ENCODE measurements at regions not wholly inside any gene's neighbourhood (a gene's known extent, or its start where the extent isn't known, plus 50 kb on each side); places are given as distances from the start of the nearest gene placed in this dataset.
"Not testable (repeated sequence)": the region's sequence is repeated elsewhere in the genome, so short reads cannot be mapped to it uniquely, and the experiment has no call there.

GRCh38 chr14:53735916-53736315, 220.7 kb downstream of the BMP4 start:
- CTCF ChIA-PET: no interaction called here
- no peak overlapping the region for H3K4me3 Mint-ChIP-seq
- H3K9me3 Mint-ChIP-seq: no peaks in the 10 kb centered on the region
- H3K27me3 Mint-ChIP-seq: no peaks in the 10 kb centered on the region
- POLR2A ChIA-PET: no interaction called here
- no peaks in the 10 kb centered on the region for H3K36me3 Mint-ChIP-seq (ENCODE audit: low read depth)
- DNase-seq: no peak
- no peak overlapping the region for H3K27ac Mint-ChIP-seq
- no peaks in the 10 kb centered on the region for H3K4me1 Mint-ChIP-seq

GRCh38 chr14:53723221-53723620, 233.4 kb downstream of the BMP4 start:
- H3K9me3 Mint-ChIP-seq: no peaks in the 10 kb centered on the region
- no peak for DNase-seq
- no peaks in the 10 kb centered on the region for H3K4me1 Mint-ChIP-seq
- POLR2A ChIA-PET: no interaction called here
- no peaks in the 10 kb centered on the region for H3K36me3 Mint-ChIP-seq (ENCODE audit: low read depth)
- CTCF ChIA-PET: no interaction called here
- no peak overlapping the region for H3K4me3 Mint-ChIP-seq
- H3K27me3 Mint-ChIP-seq: no peaks in the 10 kb centered on the region
- no peak overlapping the region for H3K27ac Mint-ChIP-seq

- H3K4me1 Mint-ChIP-seq: no peaks in the 10 kb centered on the region
These were observed 237.1 kb downstream of the BMP4 start for GRCh38 chr14:53719536-53719935.

GRCh38 chr14:53716578-53716977, 240.0 kb downstream of the BMP4 start:
- POLR2A ChIA-PET: no interaction called here

More at GRCh38 chr14:53719536-53719935, 237.1 kb downstream of the BMP4 start:
- Mint-ChIP-seq H3K27ac (no peak overlapping the region), H3K9me3 (no peaks in the 10 kb centered on the region), H3K27me3 (no peaks in the 10 kb centered on the region), H3K36me3 (ENCODE audit: low read depth) (no peaks in the 10 kb centered on the region), H3K4me3 (no peak overlapping the region)
- CTCF ChIA-PET: no interaction called here
- POLR2A ChIA-PET: no interaction called here
- no peak for DNase-seq

GRCh38 chr14:53715193-53715721, 241.4 kb downstream of the BMP4 start:
- H3K27ac Mint-ChIP-seq: no peak overlapping the region
- no peaks in the 10 kb centered on the region for H3K27me3 Mint-ChIP-seq
- ChIA-PET POLR2A (no interaction called here), CTCF (no interaction called here)
- H3K36me3 Mint-ChIP-seq (ENCODE audit: low read depth): no peaks in the 10 kb centered on the region
- no peaks in the 10 kb centered on the region for H3K4me1 Mint-ChIP-seq
- no peaks in the 10 kb centered on the region for H3K9me3 Mint-ChIP-seq
- H3K4me3 Mint-ChIP-seq: no peak overlapping the region
- DNase-seq: no peak

More at GRCh38 chr14:53716578-53716977, 240.0 kb downstream of the BMP4 start:
- DNase-seq: no peak
- H3K4me3 Mint-ChIP-seq: no peak overlapping the region
- H3K4me1 Mint-ChIP-seq: no peaks in the 10 kb centered on the region
- CTCF ChIA-PET: no interaction called here
- no peak overlapping the region for H3K27ac Mint-ChIP-seq
- no peaks in the 10 kb centered on the region for H3K36me3 Mint-ChIP-seq (ENCODE audit: low read depth)
- no peaks in the 10 kb centered on the region for H3K9me3 Mint-ChIP-seq
- H3K27me3 Mint-ChIP-seq: no peaks in the 10 kb centered on the region

- no peak overlapping the region for H3K4me3 Mint-ChIP-seq
- ChIA-PET CTCF (no interaction called here), POLR2A (no interaction called here)
- H3K36me3 Mint-ChIP-seq (ENCODE audit: low read depth): no peaks in the 10 kb centered on the region
- no peak for DNase-seq
- H3K4me1 Mint-ChIP-seq: no peaks in the 10 kb centered on the region
- no peak overlapping the region for H3K27ac Mint-ChIP-seq
- H3K9me3 Mint-ChIP-seq: no peaks in the 10 kb centered on the region
- no peaks in the 10 kb centered on the region for H3K27me3 Mint-ChIP-seq
These were observed 242.0 kb downstream of the BMP4 start for GRCh38 chr14:53714495-53715192.

GRCh38 chr14:53712901-53713300, 243.7 kb downstream of the BMP4 start:
- H3K4me3 Mint-ChIP-seq; CTCF ChIA-PET; H3K9me3 Mint-ChIP-seq; POLR2A ChIA-PET; H3K27me3 Mint-ChIP-seq; H3K27ac Mint-ChIP-seq; H3K4me1 Mint-ChIP-seq; H3K36me3 Mint-ChIP-seq (ENCODE audit: low read depth); DNase-seq: not testable (repeated sequence)

- ChIA-PET CTCF (no interaction called here), POLR2A (no interaction called here)
- no peak for DNase-seq
- H3K36me3 Mint-ChIP-seq (ENCODE audit: low read depth): no peaks in the 10 kb centered on the region
- H3K27me3 Mint-ChIP-seq: no peaks in the 10 kb centered on the region
- H3K27ac Mint-ChIP-seq: no peak overlapping the region
- H3K4me1 Mint-ChIP-seq: no peaks in the 10 kb centered on the region
- H3K4me3 Mint-ChIP-seq: no peak overlapping the region
- H3K9me3 Mint-ChIP-seq: no peaks in the 10 kb centered on the region
These were observed 245.4 kb downstream of the BMP4 start for GRCh38 chr14:53711205-53711604.

GRCh38 chr14:53710615-53711014, 246.0 kb downstream of the BMP4 start:
- Mint-ChIP-seq H3K27me3 (no peaks in the 10 kb centered on the region), H3K4me1 (no peaks in the 10 kb centered on the region), H3K4me3 (no peak overlapping the region), H3K27ac (no peak overlapping the region), H3K36me3 (ENCODE audit: low read depth) (no peaks in the 10 kb centered on the region), H3K9me3 (no peaks in the 10 kb centered on the region)
- no peak for DNase-seq
- ChIA-PET CTCF (no interaction called here), POLR2A (no interaction called here)

GRCh38 chr14:53709381-53709780, 247.2 kb downstream of the BMP4 start:
- ChIA-PET POLR2A (no interaction called here), CTCF (no interaction called here)
- no peaks in the 10 kb centered on the region for H3K9me3 Mint-ChIP-seq
- no peak overlapping the region for H3K4me3 Mint-ChIP-seq
- H3K27me3 Mint-ChIP-seq: no peaks in the 10 kb centered on the region
- no peaks in the 10 kb centered on the region for H3K4me1 Mint-ChIP-seq
- no peak overlapping the region for H3K27ac Mint-ChIP-seq
- no peak for DNase-seq
- no peaks in the 10 kb centered on the region for H3K36me3 Mint-ChIP-seq (ENCODE audit: low read depth)

- no peak overlapping the region for H3K4me3 Mint-ChIP-seq
These were observed 253.2 kb downstream of the BMP4 start for GRCh38 chr14:53703457-53703856.

GRCh38 chr14:53701108-53701875, 255.3 kb downstream of the BMP4 start:
- ChIA-PET POLR2A (no interaction called here), CTCF (no interaction called here)
- no peaks in the 10 kb centered on the region for H3K27me3 Mint-ChIP-seq
- H3K27ac Mint-ChIP-seq: no peak overlapping the region
- no peak overlapping the region for H3K4me3 Mint-ChIP-seq
- H3K36me3 Mint-ChIP-seq (ENCODE audit: low read depth): no peaks in the 10 kb centered on the region
- DNase-seq: no peak
- H3K4me1 Mint-ChIP-seq: no peaks in the 10 kb centered on the region
- H3K9me3 Mint-ChIP-seq: no peaks in the 10 kb centered on the region

More at GRCh38 chr14:53703457-53703856, 253.2 kb downstream of the BMP4 start:
- H3K9me3 Mint-ChIP-seq: no peaks in the 10 kb centered on the region
- no peaks in the 10 kb centered on the region for H3K4me1 Mint-ChIP-seq
- no peak for DNase-seq
- H3K36me3 Mint-ChIP-seq (ENCODE audit: low read depth): no peaks in the 10 kb centered on the region
- ChIA-PET CTCF (no interaction called here), POLR2A (no interaction called here)
- no peaks in the 10 kb centered on the region for H3K27me3 Mint-ChIP-seq
- no peak overlapping the region for H3K27ac Mint-ChIP-seq

- DNase-seq: no peak
- H3K4me3 Mint-ChIP-seq: no peak overlapping the region
- no peaks in the 10 kb centered on the region for H3K4me1 Mint-ChIP-seq
- no peak overlapping the region for H3K27ac Mint-ChIP-seq
- no peaks in the 10 kb centered on the region for H3K36me3 Mint-ChIP-seq (ENCODE audit: low read depth)
- POLR2A ChIA-PET: no interaction called here
- CTCF ChIA-PET: no interaction called here
- no peaks in the 10 kb centered on the region for H3K27me3 Mint-ChIP-seq
- H3K9me3 Mint-ChIP-seq: peaks cover 4% of the 10 kb centered on the region
These were observed 260.2 kb downstream of the BMP4 start for GRCh38 chr14:53696217-53696965.
